Nephron progenitor cell (in vitro differentiated cells): ENCODE measurements at regions not wholly inside any gene's neighbourhood (a gene's known extent, or its start where the extent isn't known, plus 50 kb on each side); places are given as distances from the start of the nearest gene placed in this dataset.

Experiments used
- DNase-seq: peaks from one replicate; pipeline ENCODE4 v3.0.0; 2021
- H3K27ac Mint-ChIP-seq: 2 replicates; pipeline ENCODE4 v1.8.0; 2021; ENCODE audit warnings: mild to moderate bottlenecking, moderate library complexity, mixed read lengths
- H3K27me3 Mint-ChIP-seq: 2 replicates; pipeline ENCODE4 v1.8.0; 2021; ENCODE audit warnings: mild to moderate bottlenecking, low read depth, mixed read lengths; ENCODE audit not compliant: poor library complexity
- H3K36me3 Mint-ChIP-seq: 2 replicates; pipeline ENCODE4 v1.8.0; 2021; ENCODE audit warnings: low read depth, mixed read lengths
- H3K4me1 Mint-ChIP-seq: 2 replicates; pipeline ENCODE4 v1.8.0; 2021; ENCODE audit warnings: mixed read lengths
- H3K4me3 Mint-ChIP-seq: 2 replicates; pipeline ENCODE4 v1.8.0; 2021; ENCODE audit warnings: mild to moderate bottlenecking, moderate library complexity, mixed read lengths
- H3K9me3 Mint-ChIP-seq: 2 replicates; pipeline ENCODE4 v1.8.0; 2021; ENCODE audit warnings: mild to moderate bottlenecking, moderate library complexity, mixed read lengths
- CTCF ChIP-seq: fragments of 200-600 bp; sonication (generic); IDR thresholded peaks from 2 replicates; pipeline ENCODE4 v1.5.0; 2021; ENCODE audit warnings: antibody characterized with exemption

- no peaks in the 10 kb centered on the region for H3K9me3 Mint-ChIP-seq
- no peak overlapping the region for H3K27ac Mint-ChIP-seq
- no peak for TF ChIP-seq CTCF
- peaks cover 17% of the 10 kb centered on the region for H3K4me1 Mint-ChIP-seq
- H3K4me3 Mint-ChIP-seq = no peak overlapping the region
- H3K27me3 Mint-ChIP-seq = peaks cover 7% of the 10 kb centered on the region
- no peak for DNase-seq
- H3K36me3 Mint-ChIP-seq = peaks cover 7% of the 10 kb centered on the region
Measured at GRCh38 chr14:89479802-89480201, 62.8 kb upstream of the FOXN3 start.

- Mint-ChIP-seq H3K9me3 (peaks cover 8% of the 10 kb centered on the region), H3K36me3 (peaks cover 15% of the 10 kb centered on the region), H3K4me3 (no peak overlapping the region), H3K27me3 (peaks cover 7% of the 10 kb centered on the region), H3K27ac (no peak overlapping the region), H3K4me1 (peaks cover 17% of the 10 kb centered on the region)
- DNase-seq = no peak
- no peak for TF ChIP-seq CTCF
Measured at GRCh38 chr14:89477391-89477790, 60.4 kb upstream of the FOXN3 start.

- no peak for DNase-seq
- no peak overlapping the region for H3K27ac Mint-ChIP-seq
- peaks cover 8% of the 10 kb centered on the region for H3K9me3 Mint-ChIP-seq
- no peak overlapping the region for H3K4me3 Mint-ChIP-seq
- H3K36me3 Mint-ChIP-seq = peaks cover 18% of the 10 kb centered on the region
- peaks cover 13% of the 10 kb centered on the region for H3K4me1 Mint-ChIP-seq
- TF ChIP-seq CTCF = no peak
- peaks cover 7% of the 10 kb centered on the region for H3K27me3 Mint-ChIP-seq
Measured at GRCh38 chr14:89476354-89476896, 59.4 kb upstream of the FOXN3 start.

- no peak overlapping the region for H3K27ac Mint-ChIP-seq
- no peak for DNase-seq
- peaks cover 23% of the 10 kb centered on the region for H3K36me3 Mint-ChIP-seq
- no peak for TF ChIP-seq CTCF
- peaks cover 6% of the 10 kb centered on the region for H3K4me1 Mint-ChIP-seq
- peaks cover 4% of the 10 kb centered on the region for H3K27me3 Mint-ChIP-seq
- peaks cover 8% of the 10 kb centered on the region for H3K9me3 Mint-ChIP-seq
- H3K4me3 Mint-ChIP-seq = no peak overlapping the region
Measured at GRCh38 chr14:89474464-89474863, 57.4 kb upstream of the FOXN3 start.

- Mint-ChIP-seq H3K36me3 (peaks cover 23% of the 10 kb centered on the region), H3K4me3 (no peak overlapping the region), H3K27ac (no peak overlapping the region), H3K27me3 (peaks cover 4% of the 10 kb centered on the region), H3K4me1 (peaks cover 2% of the 10 kb centered on the region), H3K9me3 (peaks cover 8% of the 10 kb centered on the region)
- no peak for DNase-seq
- TF ChIP-seq CTCF = no peak
Measured at GRCh38 chr14:89473989-89474388, 57.0 kb upstream of the FOXN3 start.

GRCh38 chr14:89473569-89473968, 56.5 kb upstream of the FOXN3 start:
- Mint-ChIP-seq H3K27me3 (peaks cover 4% of the 10 kb centered on the region), H3K4me3 (no peak overlapping the region), H3K9me3 (peaks cover 8% of the 10 kb centered on the region), H3K27ac (no peak overlapping the region), H3K4me1 (no peaks in the 10 kb centered on the region), H3K36me3 (peaks cover 23% of the 10 kb centered on the region)
- no peak for TF ChIP-seq CTCF
- no peak for DNase-seq
